H1 (cell line): ENCODE measurements at regions not wholly inside any gene's neighbourhood (a gene's known extent, or its start where the extent isn't known, plus 50 kb on each side); places are given as distances from the start of the nearest gene placed in this dataset.

ENCODE experiments used
- CTCF ChIA-PET: fragments of 300-600 bp; sonication (Branson Sonifier 250); formaldehyde crosslinking; loops from one replicate; lab custom pipeline; 2021; ENCODE audit not compliant: partially characterized antibody; lab: Charles Lee
- POLR2A ChIA-PET: fragments of 300-600 bp; sonication (Branson Sonifier 250); formaldehyde crosslinking; loops from one replicate; lab custom pipeline; 2021; ENCODE audit warnings: inconsistent platforms; ENCODE audit not compliant: partially characterized antibody; lab: Charles Lee
- DNase-seq, 2 experiments: peaks; one replicate each; pipeline versions ENCODE4 v3.0.0 to v3.0.0-alpha.2; 2010 to 2022; ENCODE audit warnings: low spot score in 2 of 2, low read depth in 1 of 2, mixed read lengths in 1 of 2
- FAIRE-seq: peaks from 2 replicates; lab custom pipeline; 2011; peaks lifted over from hg19 to GRCh38; lab: Jason Lieb, UNC
- H2AFZ ChIP-seq: 2 replicates; pipeline ENCODE4 v1.8.1; 2012; ENCODE audit warnings: low read length, inconsistent platforms
- H2AK5ac ChIP-seq: 2 replicates; pipeline ENCODE4 v1.6.1; 2013; ENCODE audit warnings: low read depth, low read length
- H2BK120ac ChIP-seq: replicated peaks from 2 replicates; pipeline ENCODE3; 2013; ENCODE audit warnings: low read depth, low read length, inconsistent platforms
- H2BK12ac ChIP-seq: 2 replicates; pipeline ENCODE4 v1.6.1; 2013; ENCODE audit warnings: low read depth, low read length
- H2BK15ac ChIP-seq: 2 replicates; pipeline ENCODE4 v1.6.1; 2013; ENCODE audit warnings: low read length
- H2BK20ac ChIP-seq: 2 replicates; pipeline ENCODE4 v1.6.1; 2013; ENCODE audit warnings: low read length
- H2BK5ac ChIP-seq: 2 replicates; pipeline ENCODE4 v1.6.1; 2013; ENCODE audit warnings: low read depth, low read length
- H3K14ac ChIP-seq: 2 replicates; pipeline ENCODE4 v1.6.1; 2013; ENCODE audit warnings: inconsistent platforms; ENCODE audit not compliant: insufficient read length
- H3K18ac ChIP-seq: 2 replicates; pipeline ENCODE4 v1.6.1; 2013; ENCODE audit warnings: low read length; ENCODE audit errors: extremely low read depth
- H3K23ac ChIP-seq: 2 replicates; pipeline ENCODE4 v1.6.1; 2013; ENCODE audit warnings: inconsistent platforms; ENCODE audit not compliant: insufficient read length
- H3K23me2 ChIP-seq: 2 replicates; pipeline ENCODE4 v1.6.1; 2013; ENCODE audit warnings: low read depth, low read length
- H3K27ac ChIP-seq: 2 replicates; pipeline ENCODE4 v1.6.1; 2011; ENCODE audit warnings: low read depth, low read length, inconsistent platforms
- H3K27me3 ChIP-seq, 4 experiments: replicated peaks in 1 of 4; 1 replicate in 1 of 4; 2 replicates in 3 of 4; pipeline versions ENCODE4 v1.6.1 to v1.8.1; 2011 to 2013; ENCODE audit warnings: low read length in 3 of 4, mild to moderate bottlenecking in 3 of 4, inconsistent platforms in 2 of 4, mixed read lengths in 2 of 4, moderate library complexity in 1 of 4; ENCODE audit not compliant: control insufficient read depth in 3 of 4, insufficient read depth in 3 of 4; ENCODE audit errors: extremely low read depth in 1 of 4
- H3K36me3 ChIP-seq, 4 experiments: 2 replicates each; pipeline versions ENCODE4 v1.6.1 to v1.8.1; 2011 to 2013; ENCODE audit warnings: mild to moderate bottlenecking in 4 of 4, low read length in 3 of 4, moderate library complexity in 2 of 4, control low read depth in 1 of 4, inconsistent platforms in 1 of 4; ENCODE audit not compliant: insufficient read depth in 4 of 4, control insufficient read depth in 2 of 4
- H3K4ac ChIP-seq: replicated peaks from 2 replicates; pipeline ENCODE3; 2013; ENCODE audit warnings: low read length, low read depth, mixed read lengths, inconsistent platforms; ENCODE audit not compliant: insufficient read length
- H3K4me1 ChIP-seq, 4 experiments: replicated peaks in 1 of 4; 1 replicate in 1 of 4; 2 replicates in 3 of 4; pipeline versions ENCODE4 v1.6.1 to v1.8.1; 2011 to 2013; ENCODE audit warnings: low read length in 3 of 4, inconsistent platforms in 2 of 4, mixed read lengths in 1 of 4; ENCODE audit not compliant: insufficient read depth in 4 of 4, control insufficient read depth in 3 of 4
- H3K4me2 ChIP-seq, 2 experiments: 2 replicates each; pipeline versions ENCODE4 v1.6.1 to v1.8.1; 2011 to 2013; ENCODE audit warnings: low read depth in 2 of 2, low read length in 2 of 2, control low read depth in 1 of 2, inconsistent platforms in 1 of 2, mild to moderate bottlenecking in 1 of 2; ENCODE audit not compliant: insufficient read depth in 1 of 2
- H3K4me3 ChIP-seq, 4 experiments: fragments of 200-600, 300-600 bp in 1 of 4; sonication (generic), shearing (Covaris generic), sonication (Bioruptor Twin) in 1 of 4; 2 replicates each; pipeline versions ENCODE4 v1.5.1 to v1.8.1; 2011 to 2016; ENCODE audit warnings: low read length in 4 of 4, low read depth in 3 of 4, control low read depth in 2 of 4, inconsistent platforms in 2 of 4, mild to moderate bottlenecking in 2 of 4, mixed read lengths in 1 of 4, moderate library complexity in 1 of 4; ENCODE audit not compliant: insufficient read depth in 2 of 4; ENCODE audit errors: extremely low read depth in 1 of 4
- H3K56ac ChIP-seq: replicated peaks from 2 replicates; pipeline ENCODE3; 2013; ENCODE audit warnings: low read depth, mild to moderate bottlenecking, mixed read lengths, low read length, inconsistent platforms; ENCODE audit not compliant: insufficient read length
- H3K79me1 ChIP-seq: 2 replicates; pipeline ENCODE4 v1.6.1; 2013; ENCODE audit warnings: low read depth, low read length, control low read depth
- H3K79me2 ChIP-seq, 2 experiments: 2 replicates each; pipeline versions ENCODE4 v1.6.1 to v1.8.1; 2012 to 2013; ENCODE audit warnings: low read length in 2 of 2, mild to moderate bottlenecking in 2 of 2, inconsistent platforms in 1 of 2; ENCODE audit not compliant: insufficient read depth in 2 of 2, control insufficient read depth in 1 of 2
- H3K9ac ChIP-seq, 4 experiments: replicated peaks in 1 of 4; 1 replicate in 1 of 4; 2 replicates in 3 of 4; pipeline versions ENCODE4 v1.6.1 to v1.8.1; 2011 to 2013; ENCODE audit warnings: low read depth in 3 of 4, low read length in 3 of 4, control low read depth in 2 of 4, mild to moderate bottlenecking in 2 of 4, moderate library complexity in 2 of 4, inconsistent platforms in 1 of 4; ENCODE audit errors: extremely low read depth in 1 of 4
- H3K9me3 ChIP-seq, 2 experiments: 2 replicates each; pipeline versions ENCODE4 v1.6.1 to v1.8.1; 2012 to 2013; ENCODE audit warnings: mild to moderate bottlenecking in 2 of 2, moderate library complexity in 2 of 2, control low read depth in 1 of 2, inconsistent platforms in 1 of 2, low read depth in 1 of 2, low read length in 1 of 2, mixed read lengths in 1 of 2; ENCODE audit not compliant: insufficient read depth in 2 of 2
- H4K20me1 ChIP-seq, 2 experiments: replicated peaks in 1 of 2; 2 replicates each; pipeline versions ENCODE3 to v1.8.1; 2011 to 2013; ENCODE audit warnings: inconsistent platforms in 2 of 2, low read length in 2 of 2, mild to moderate bottlenecking in 1 of 2; ENCODE audit not compliant: insufficient read depth in 2 of 2, control insufficient read depth in 1 of 2
- H4K5ac ChIP-seq: 2 replicates; pipeline ENCODE4 v1.6.1; 2013; ENCODE audit warnings: low read length, low read depth, mixed read lengths, inconsistent platforms; ENCODE audit not compliant: insufficient read length
- H4K8ac ChIP-seq: 2 replicates; pipeline ENCODE4 v1.8.0; 2013; ENCODE audit warnings: mild to moderate bottlenecking, moderate library complexity, low read length, inconsistent platforms; ENCODE audit not compliant: insufficient read depth; ENCODE audit errors: extremely low read depth
- H4K91ac ChIP-seq: replicated peaks from 2 replicates; pipeline ENCODE3; 2013; ENCODE audit warnings: low read length, mixed read lengths, inconsistent platforms; ENCODE audit not compliant: insufficient read length
- SIRT6 ChIP-seq: IDR thresholded peaks from one replicate; pipeline ENCODE4 v1.7.1; 2012; ENCODE audit warnings: low read length, inconsistent platforms
- WGBS, 2 experiments: shearing (Covaris generic) in 1 of 2; methylation state at CpG; one replicate each; pipeline versions ENCODE4 v1.1.6 to v1.1.7; 2013 to 2015; ENCODE audit warnings: low lambda C conversion rate in 2 of 2, mixed read lengths in 2 of 2, inconsistent platforms in 1 of 2, low coverage in 1 of 2, missing lambda C conversion rate in 1 of 2; ENCODE audit not compliant: insufficient replicate concordance in 2 of 2, insufficient coverage in 1 of 2, insufficient read length in 1 of 2; ENCODE audit errors: extremely low coverage in 1 of 2, missing lambda C conversion rate in 1 of 2; 5-methylcytosine and 5-hydroxymethylcytosine counted together

DNA sequence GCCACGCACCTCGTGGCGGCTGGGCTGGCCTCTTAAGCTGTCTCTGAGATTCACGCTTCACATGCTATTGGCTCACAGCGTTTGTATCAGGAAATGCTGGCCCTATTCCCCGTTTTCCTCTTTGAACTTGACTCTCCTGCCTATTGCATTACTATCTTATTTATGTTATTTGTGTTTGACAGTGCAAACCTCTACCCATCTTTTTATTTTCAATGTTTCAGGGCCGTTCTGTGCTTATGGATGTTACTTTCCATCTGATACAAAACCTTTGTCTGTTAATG is 149.9 kb upstream of the TWIST2 start:
- H3K23ac ChIP-seq = no peak overlapping the region
- H2BK12ac ChIP-seq = no peak overlapping the region
- H3K23me2 ChIP-seq = no peaks in the 10 kb centered on the region
- 86% methylated on average over 7 of the region's 7 CpGs; no CpG with 5 or more reads in 1 of the 2 experiments for WGBS, 2 experiments
- H4K20me1 ChIP-seq = no peaks in the 10 kb centered on the region
- no peak overlapping the region for H3K18ac ChIP-seq
- no peak overlapping the region for H4K91ac ChIP-seq
- CTCF ChIA-PET = no interaction called here
- DNase-seq = no peak
- H3K27me3 ChIP-seq = no peaks in the 10 kb centered on the region
- H2BK15ac ChIP-seq = no peak overlapping the region
- TF ChIP-seq SIRT6 = no peak
- TF ChIP-seq, all 59 proteins: peak for 0
- no peak overlapping the region for H2BK20ac ChIP-seq
- H3K4me2 ChIP-seq = no peak overlapping the region
- H3K27ac ChIP-seq = no peak overlapping the region
- no peak overlapping the region for H4K5ac ChIP-seq
- H3K4me1 ChIP-seq = no peaks in the 10 kb centered on the region; a peak in 1 of 7 replicates
- H3K14ac ChIP-seq = no peak overlapping the region
- POLR2A ChIA-PET = no interaction called here
- FAIRE-seq = no peak
- H3K36me3 ChIP-seq = no peaks in the 10 kb centered on the region
- H2BK5ac ChIP-seq = no peak overlapping the region
- H3K4ac ChIP-seq = no peak overlapping the region
- no peak overlapping the region for H2AK5ac ChIP-seq
- no peak overlapping the region for H4K8ac ChIP-seq
- no peaks in the 10 kb centered on the region for H3K9me3 ChIP-seq
- H3K56ac ChIP-seq = no peak overlapping the region
- H2AFZ ChIP-seq = no peak overlapping the region
- H3K4me3 ChIP-seq = no peak overlapping the region
- H2BK120ac ChIP-seq = no peak overlapping the region
- no peak overlapping the region for H3K9ac ChIP-seq
- no peaks in the 10 kb centered on the region for H3K79me1 ChIP-seq
- no peaks in the 10 kb centered on the region for H3K79me2 ChIP-seq
